OCI-LY7 (cell line): ENCODE measurements at regions not wholly inside any gene's neighbourhood (a gene's known extent, or its start where the extent isn't known, plus 50 kb on each side); places are given as distances from the start of the nearest gene placed in this dataset.

Experiments
- BruUV-seq: library from RNA; stranded (reverse); fragments of 400-500 nt; replicated peaks from 2 replicates; lab custom pipeline; 2021; lab: Mats Ljungman, UMichigan
- CTCF ChIA-PET: fragments of 300-600 bp; sonication (Branson Sonifier 250); formaldehyde crosslinking; loops from one replicate; lab custom pipeline; 2022; ENCODE audit warnings: antibody characterized with exemption; ENCODE audit not compliant: unreplicated experiment; lab: Charles Lee
- POLR2A ChIA-PET: fragments of 300-600 bp; sonication (Branson Sonifier 250); formaldehyde crosslinking; loops from one replicate; lab custom pipeline; 2022; ENCODE audit warnings: antibody characterized with exemption; lab: Charles Lee
- DNase-seq: peaks from one replicate; pipeline ENCODE4 v3.0.0-alpha.2; 2015; ENCODE audit warnings: low spot score
- H2AFZ ChIP-seq: fragments of 200-600 bp; sonication (generic), shearing (Covaris generic); 2 replicates; pipeline ENCODE4 v1.6.1; 2014; ENCODE audit warnings: mild to moderate bottlenecking, antibody characterized with exemption, low read length, moderate library complexity
- H3K27ac ChIP-seq: fragments of 200-600 bp; sonication (generic); 2 replicates; pipeline ENCODE4 v1.5.1; 2014; ENCODE audit warnings: mixed run types, low read depth, mild to moderate bottlenecking, moderate library complexity, low read length, inconsistent platforms; ENCODE audit not compliant: poor library complexity, severe bottlenecking
- H3K36me3 ChIP-seq: fragments of 200-600 bp; sonication (generic); 2 replicates; pipeline ENCODE4 v1.6.1; 2014; ENCODE audit warnings: mild to moderate bottlenecking, antibody characterized with exemption, low read length, moderate library complexity, mixed read lengths; ENCODE audit not compliant: insufficient read depth
- H3K4me1 ChIP-seq: fragments of 200-600 bp; sonication (generic); 2 replicates; pipeline ENCODE4 v1.5.1; 2014; ENCODE audit warnings: mild to moderate bottlenecking, low read length; ENCODE audit not compliant: insufficient read depth, poor library complexity, severe bottlenecking
- H3K4me2 ChIP-seq: fragments of 200-600 bp; sonication (generic); 2 replicates; pipeline ENCODE4 v1.6.1; 2014; ENCODE audit warnings: mild to moderate bottlenecking, low read length
- H3K4me3 ChIP-seq: fragments of 200-600 bp; sonication (generic); 2 replicates; pipeline ENCODE4 v1.5.1; 2014; ENCODE audit warnings: mild to moderate bottlenecking, low read depth, low read length; ENCODE audit not compliant: poor library complexity, severe bottlenecking
- H3K79me2 ChIP-seq: fragments of 200-600 bp; sonication (generic); 2 replicates; pipeline ENCODE4 v1.6.1; 2016; ENCODE audit warnings: low read depth, mild to moderate bottlenecking, low read length, moderate library complexity, mixed read lengths; ENCODE audit not compliant: insufficient read depth
- H3K9me2 ChIP-seq: fragments of 200-600 bp; sonication (generic); 2 replicates; pipeline ENCODE4 v1.6.1; 2016; ENCODE audit warnings: mild to moderate bottlenecking, low read length, mixed read lengths; ENCODE audit not compliant: insufficient read depth
- H3K9me3 ChIP-seq: fragments of 200-600 bp; sonication (generic); 2 replicates; pipeline ENCODE4 v1.6.1; 2014; ENCODE audit warnings: mild to moderate bottlenecking, mixed run types, low read length, mixed read lengths
- H4K20me1 ChIP-seq: fragments of 200-600 bp; sonication (generic); 2 replicates; pipeline ENCODE4 v1.6.1; 2014; ENCODE audit warnings: mild to moderate bottlenecking, antibody characterized with exemption, low read length, moderate library complexity, mixed read lengths; ENCODE audit not compliant: insufficient read depth
- CTCF ChIP-seq: fragments of 200-600 bp; sonication (generic); conservative IDR thresholded peaks from 2 replicates; pipeline ENCODE4 v1.5.1; 2014; ENCODE audit warnings: mild to moderate bottlenecking, antibody characterized with exemption, low read length, moderate library complexity, mixed read lengths
- EZH2phosphoT487 ChIP-seq: fragments of 200-600 bp; sonication (generic); IDR thresholded peaks from 2 replicates; pipeline ENCODE4 v1.6.1; 2018; ENCODE audit warnings: low read depth, borderline replicate concordance, mild to moderate bottlenecking, mixed run types, antibody characterized with exemption, low read length, moderate library complexity, mixed read lengths
- intact Hi-C: fragments of 100-400 bp; cut with micrococcal nuclease; formaldehyde crosslinking; loops from one replicate; pipeline ENCODE4 v1.10.0; 2022; ENCODE audit not compliant: unreplicated experiment

DNA sequence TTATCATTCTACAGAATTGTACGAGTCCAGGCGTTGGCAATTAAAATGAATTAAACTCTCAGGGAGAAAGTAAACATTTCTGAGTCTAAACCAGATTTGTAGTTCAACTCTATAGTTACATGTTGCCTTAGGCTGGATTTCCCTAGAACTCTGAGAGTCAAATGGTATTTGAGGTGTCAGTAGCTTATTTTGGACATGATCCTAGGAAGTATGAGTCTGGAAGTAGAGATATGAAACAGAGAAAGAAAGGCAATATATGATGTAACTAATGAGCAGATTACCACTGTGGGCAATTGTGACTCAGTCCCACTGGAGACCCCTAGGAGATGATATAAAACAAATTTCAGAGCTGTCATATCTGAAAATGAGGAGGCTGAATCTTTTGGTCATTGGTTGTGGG, 199.1 kb upstream of the UBE2E3 start:
- H3K36me3 ChIP-seq, result no peaks in the 10 kb centered on the region
- no peak overlapping the region for H3K27ac ChIP-seq
- no peak overlapping the region for H3K4me2 ChIP-seq
- no peak for TF ChIP-seq CTCF
- no peak for TF ChIP-seq EZH2phosphoT487
- H3K79me2 ChIP-seq, result no peaks in the 10 kb centered on the region
- H4K20me1 ChIP-seq, result no peaks in the 10 kb centered on the region
- no peaks in the 10 kb centered on the region for H3K4me1 ChIP-seq
- intact Hi-C loops, result no loop called here
- H3K9me2 ChIP-seq, result no peaks in the 10 kb centered on the region
- no peak overlapping the region for H3K4me3 ChIP-seq
- no peaks in the 10 kb centered on the region for H3K9me3 ChIP-seq
- no TSS peak for BruUV-seq
- DNase-seq, result no peak
- POLR2A ChIA-PET, result interaction anchor here (1.1 kb wide), 1 partner anchor 18 kb away, joined by 3 read pairs; no protein-coding TSS in a partner anchor
- CTCF ChIA-PET, result no interaction called here
- H2AFZ ChIP-seq, result no peak overlapping the region

DNA sequence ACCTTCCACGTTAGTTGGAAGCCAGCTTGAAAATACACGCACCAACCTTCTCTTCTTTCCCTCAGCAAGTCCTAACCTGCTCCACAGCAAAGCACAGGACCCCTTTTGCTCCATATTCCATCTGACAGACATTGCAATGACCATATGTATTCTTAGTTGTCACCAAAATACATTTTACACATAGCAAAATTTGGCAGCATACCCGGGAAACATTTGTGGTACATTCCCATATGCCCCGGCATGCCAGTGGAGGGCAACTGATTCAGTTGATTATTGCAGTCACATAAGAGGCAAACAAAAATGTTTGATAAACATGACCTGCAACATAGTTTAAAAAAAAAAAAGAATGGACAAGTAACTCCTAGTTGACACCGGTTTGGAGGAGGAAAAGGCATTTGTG, 202.1 kb upstream of the UBE2E3 start:
- intact Hi-C loops, result no loop called here

More for the DNA sequence above, 202.1 kb upstream of the UBE2E3 start:
- no peaks in the 10 kb centered on the region for H3K36me3 ChIP-seq
- H4K20me1 ChIP-seq, result no peaks in the 10 kb centered on the region
- no peak overlapping the region for H3K4me2 ChIP-seq
- no peak overlapping the region for H3K4me3 ChIP-seq
- no peaks in the 10 kb centered on the region for H3K4me1 ChIP-seq
- no peak overlapping the region for H2AFZ ChIP-seq
- no peak for DNase-seq
- no peak overlapping the region for H3K27ac ChIP-seq
- no TSS peak for BruUV-seq
- CTCF ChIA-PET, result no interaction called here
- no peak for TF ChIP-seq EZH2phosphoT487
- no peak for TF ChIP-seq CTCF
- no peaks in the 10 kb centered on the region for H3K79me2 ChIP-seq
- no peaks in the 10 kb centered on the region for H3K9me3 ChIP-seq
- POLR2A ChIA-PET, result interaction anchor here (0.8 kb wide), 1 partner anchor 23 kb away, joined by 3 read pairs; no protein-coding TSS in a partner anchor
- no peaks in the 10 kb centered on the region for H3K9me2 ChIP-seq
